ENCODE measurements at regions not wholly inside any gene's neighbourhood (a gene's known extent, or its start where the extent isn't known, plus 50 kb on each side); places are given as distances from the start of the nearest gene placed in this dataset.

DNA sequence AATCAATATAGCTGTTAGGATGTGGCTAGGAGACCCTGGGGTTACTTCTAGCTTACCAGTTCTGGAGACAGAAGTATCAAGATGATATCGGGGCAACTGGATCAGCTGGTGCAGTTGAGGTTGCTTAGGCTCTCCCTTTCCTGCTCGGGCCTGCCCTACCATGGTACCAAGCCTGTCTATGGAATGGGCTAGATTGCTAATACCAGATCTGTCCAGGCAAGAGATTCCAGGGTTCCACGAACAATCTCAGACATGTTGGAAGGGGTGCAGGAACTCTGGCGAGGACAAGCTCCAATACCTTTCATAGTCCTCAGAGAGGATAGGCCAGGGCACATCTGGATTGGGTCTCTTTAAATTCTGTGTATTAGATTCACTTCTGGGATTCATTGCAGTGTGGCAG lies 53.8 kb downstream of the ADM start:
- no peak for DNase-seq

GRCh38 chr11:10359171-10359570 lies 54.3 kb downstream of the ADM start:
- DNase-seq = no peak

DNA sequence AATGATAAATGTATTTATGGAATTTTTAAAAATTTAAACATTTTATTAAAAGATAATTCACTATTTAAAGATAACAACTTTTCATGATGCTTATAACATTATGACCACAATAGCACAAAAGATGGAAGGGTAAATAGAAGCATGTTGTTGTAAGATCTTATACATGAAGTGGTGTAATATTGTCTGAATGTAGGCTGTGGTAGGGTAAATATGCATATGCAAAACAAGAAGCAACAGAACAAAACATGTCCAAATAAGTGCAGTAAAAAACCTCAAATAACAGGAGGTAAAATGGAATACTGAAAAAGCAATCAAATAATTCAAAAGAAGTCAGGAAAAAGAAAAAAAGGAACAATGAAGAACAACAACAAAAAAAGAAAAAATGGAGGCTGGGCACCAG lies 56.0 kb downstream of the ADM start:
- no peak for DNase-seq

- DNase-seq = no peak
Observed at GRCh38 chr11:10365045-10365444, 60.2 kb downstream of the ADM start.

GRCh38 chr11:10366568-10367331 lies 61.9 kb downstream of the ADM start:
- DNase-seq = peak; percentile 74

GRCh38 chr11:10371926-10372641 lies 67.2 kb downstream of the ADM start:
- DNase-seq = no peak

DNA sequence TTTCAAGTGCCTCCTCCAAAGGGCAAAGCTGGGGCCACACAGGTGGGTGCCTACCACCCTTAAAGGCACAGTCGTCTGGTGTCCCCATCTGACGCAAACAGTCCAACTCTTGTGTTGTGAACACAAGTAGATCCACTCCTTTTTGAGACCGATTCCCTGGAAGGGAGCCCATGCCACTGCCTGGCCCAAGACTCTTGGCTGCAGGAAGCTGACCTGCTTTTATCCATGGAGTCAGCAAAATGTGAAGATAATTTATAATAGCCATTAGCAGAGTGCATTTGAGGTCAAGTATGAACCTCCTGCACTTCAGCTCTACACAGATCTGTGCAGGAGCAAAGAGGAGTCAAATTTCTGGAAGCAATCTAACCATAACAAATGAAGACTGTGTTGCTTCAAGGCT lies 68.5 kb downstream of the ADM start:
- DNase-seq = no peak

DNA sequence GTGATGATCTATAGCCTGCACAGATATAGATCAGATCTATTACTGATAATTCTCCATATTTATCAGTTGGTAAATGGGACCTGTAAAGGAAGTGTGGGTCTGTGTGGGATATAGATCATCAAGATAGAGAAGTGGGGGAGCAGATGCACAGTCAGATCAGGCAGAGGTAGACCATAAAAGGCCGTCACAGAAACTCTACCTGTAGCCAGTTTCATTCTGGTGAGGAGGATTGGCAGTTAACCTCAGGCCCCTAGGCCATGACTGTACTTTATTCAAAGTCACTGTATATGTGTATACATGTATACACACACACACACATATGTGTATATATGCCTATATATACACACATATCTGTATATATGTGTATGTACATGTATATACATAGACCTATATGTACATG lies 69.1 kb downstream of the ADM start:
- DNase-seq = no peak

DNA sequence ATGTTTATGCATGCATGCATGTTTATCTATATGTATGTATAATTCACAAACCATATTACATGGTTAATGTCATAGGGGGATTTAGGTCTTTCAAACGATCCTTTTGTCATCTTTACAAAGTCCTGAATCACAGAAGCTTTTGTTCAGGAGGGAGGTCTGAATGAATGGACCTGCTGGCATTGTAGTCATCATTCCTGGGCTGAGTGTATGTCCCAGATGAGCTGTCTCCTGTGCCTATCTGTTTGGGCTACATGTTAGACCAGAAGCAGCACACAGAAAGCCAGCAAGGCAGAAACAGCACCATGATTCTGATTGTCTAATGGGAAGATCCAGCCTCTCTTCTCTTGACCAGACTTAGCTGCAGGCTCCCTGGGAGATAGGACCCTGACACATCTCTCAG lies 69.5 kb downstream of the ADM start:
- DNase-seq = no peak

- no peak for DNase-seq
Observed at GRCh38 chr11:10375280-10375971, 70.6 kb downstream of the ADM start.

DNA sequence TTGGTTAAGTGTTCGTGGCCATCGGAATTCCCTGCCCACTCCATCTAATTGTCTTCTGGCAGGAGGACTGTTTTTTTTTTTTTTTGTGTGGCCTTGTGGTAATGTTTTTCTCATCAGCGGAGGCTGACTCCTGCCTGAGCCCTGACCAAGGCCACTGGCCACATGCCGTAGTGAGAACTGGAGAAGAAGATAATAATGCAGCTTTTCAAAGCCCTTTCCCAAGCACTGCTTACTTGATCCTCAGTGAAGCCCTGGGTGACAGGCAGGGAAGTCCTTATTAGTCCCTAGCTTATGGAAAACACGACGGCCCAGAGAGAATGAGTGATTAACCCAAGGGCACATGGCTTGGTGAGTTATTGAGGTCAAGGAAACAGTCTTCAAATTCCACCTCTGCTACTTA lies 71.2 kb downstream of the ADM start:
- no peak for DNase-seq

- no peak for DNase-seq
Observed at GRCh38 chr11:10377183-10377582, 72.3 kb downstream of the ADM start.

DNA sequence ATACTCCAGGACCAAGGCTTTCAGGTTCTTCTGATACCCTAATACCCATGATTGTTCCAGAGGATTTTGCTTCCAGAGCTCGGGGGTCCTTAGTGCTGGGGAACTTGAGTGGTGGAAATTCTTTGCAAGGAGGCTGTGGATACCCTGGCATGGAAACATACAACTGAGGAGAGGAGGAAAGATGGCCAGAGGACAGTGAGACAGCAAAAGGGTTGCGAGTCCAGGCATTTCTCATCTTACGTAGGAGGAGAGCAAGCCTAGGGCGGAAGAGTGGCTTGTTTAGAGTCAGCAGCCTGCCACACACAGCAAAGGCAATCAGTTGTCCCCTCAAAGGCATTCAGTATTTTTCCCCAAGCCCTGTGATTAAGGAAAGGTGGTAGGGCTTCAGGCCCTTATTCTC lies 73.5 kb downstream of the ADM start:
- no peak for DNase-seq

DNA sequence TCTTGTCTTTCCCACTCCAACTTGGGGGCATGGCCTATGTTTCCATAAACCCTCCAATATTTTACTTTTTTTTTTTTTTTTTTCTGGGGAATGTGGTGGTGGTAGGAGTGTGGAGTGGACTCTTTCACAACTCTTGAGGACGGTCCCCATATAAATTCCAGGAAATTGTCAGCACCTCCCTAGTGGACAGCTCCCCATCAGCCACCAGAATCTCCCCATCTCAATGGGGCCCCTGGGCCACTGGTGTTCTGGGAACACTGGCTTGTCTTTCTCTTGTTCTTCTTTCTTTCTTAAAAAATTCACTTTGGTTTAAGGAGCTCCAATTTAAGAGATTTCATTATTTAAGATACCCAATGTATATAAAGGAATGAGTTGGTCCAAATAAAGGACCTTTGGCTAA lies 74.1 kb downstream of the ADM start:
- no peak for DNase-seq

DNA sequence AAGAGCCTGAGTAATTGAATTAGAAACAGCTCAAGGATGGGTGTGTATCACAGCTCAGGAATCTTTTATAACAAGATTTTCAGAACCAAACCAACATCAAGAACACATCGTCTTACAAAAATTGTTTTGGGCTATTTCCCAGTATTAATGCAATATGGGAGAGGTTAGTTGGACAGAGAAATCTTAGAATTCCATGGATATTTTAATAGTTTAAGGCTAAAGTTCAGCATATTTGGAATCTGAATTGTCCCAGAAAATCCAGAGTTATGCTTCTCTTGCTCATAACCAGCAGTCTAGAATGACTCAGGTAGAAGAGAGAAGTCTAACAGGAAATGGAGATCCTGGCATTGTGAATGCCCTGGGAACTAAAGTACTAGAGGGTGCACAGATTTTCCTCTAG lies 74.6 kb downstream of the ADM start:
- DNase-seq = no peak

DNA sequence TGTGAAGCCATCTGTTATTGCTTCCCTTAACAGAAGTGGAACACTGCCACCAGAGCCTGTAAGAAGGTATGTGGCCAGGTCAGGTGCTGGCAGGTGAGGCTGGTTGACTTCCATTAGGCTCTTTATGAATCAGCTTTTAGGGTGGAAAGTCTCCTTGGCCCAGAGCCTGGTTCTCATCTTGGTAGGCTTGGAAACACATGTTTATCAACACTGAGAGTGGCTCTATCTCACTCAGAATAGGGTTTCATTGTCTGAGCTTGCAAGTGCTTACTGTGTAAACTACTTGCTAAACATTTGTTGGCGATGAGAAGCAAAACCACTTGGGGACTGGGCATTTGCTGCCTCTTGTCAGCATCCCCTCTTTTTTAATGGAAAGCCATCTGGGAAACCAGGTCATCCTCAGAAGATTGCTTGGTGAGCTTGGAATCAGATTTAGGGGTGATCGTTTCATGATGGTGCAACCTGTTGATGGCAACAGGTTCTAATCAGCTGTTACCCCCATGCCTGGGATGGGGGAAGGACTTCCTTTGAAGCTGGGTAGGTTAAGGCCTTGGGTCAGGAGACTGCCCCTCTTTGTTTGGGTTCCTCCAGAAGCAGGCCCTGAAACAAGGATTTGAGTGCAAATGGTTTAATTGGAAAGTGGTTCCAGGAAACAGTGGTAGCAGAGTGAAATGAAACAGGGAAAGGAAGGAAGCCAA lies 75.0 kb upstream of the AMPD3 start:
- no peak for DNase-seq

DNA sequence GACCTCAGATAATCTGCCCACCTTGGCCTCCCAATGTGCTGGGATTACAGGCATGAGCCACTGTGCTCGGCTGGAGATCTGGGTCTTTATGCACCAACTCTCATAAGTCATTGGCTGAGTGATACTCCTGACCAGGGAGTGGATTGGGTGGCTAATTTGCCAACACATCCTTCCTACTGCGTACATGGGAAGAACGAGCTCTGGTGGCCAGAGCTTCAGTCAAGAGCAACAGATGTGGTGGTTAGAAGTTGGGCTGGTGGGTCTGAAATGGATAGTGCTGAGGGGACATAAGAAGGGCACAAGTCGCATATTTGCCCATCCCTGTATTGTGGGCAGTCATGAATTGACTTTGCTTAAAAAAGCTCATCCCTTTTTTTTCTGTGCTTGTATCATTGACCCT lies 74.1 kb upstream of the AMPD3 start:
- DNase-seq = no peak

- DNase-seq = no peak
Observed at GRCh38 chr11:10381736-10382135, 73.3 kb upstream of the AMPD3 start.

DNA sequence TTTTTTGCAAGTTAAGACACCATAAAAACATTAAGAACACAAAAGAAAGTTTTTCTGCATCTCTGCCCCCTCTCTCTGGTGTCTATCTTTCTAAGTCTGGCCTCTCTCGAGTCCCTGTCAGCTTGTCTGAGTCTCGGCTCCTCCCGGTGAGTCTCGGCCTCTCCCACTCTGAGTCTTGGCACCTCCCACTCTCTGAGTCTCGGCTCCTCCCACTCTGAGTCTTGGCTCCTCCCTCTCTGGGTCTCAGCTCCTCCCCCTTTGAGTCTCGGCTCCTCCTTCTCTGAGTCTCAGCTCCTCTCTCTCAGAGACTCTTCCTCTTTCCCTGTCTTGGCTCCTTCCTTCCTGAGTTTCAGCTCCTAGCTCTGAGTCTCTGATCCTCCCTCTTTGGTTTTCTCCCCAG lies 72.5 kb upstream of the AMPD3 start:
- no peak for DNase-seq

DNA sequence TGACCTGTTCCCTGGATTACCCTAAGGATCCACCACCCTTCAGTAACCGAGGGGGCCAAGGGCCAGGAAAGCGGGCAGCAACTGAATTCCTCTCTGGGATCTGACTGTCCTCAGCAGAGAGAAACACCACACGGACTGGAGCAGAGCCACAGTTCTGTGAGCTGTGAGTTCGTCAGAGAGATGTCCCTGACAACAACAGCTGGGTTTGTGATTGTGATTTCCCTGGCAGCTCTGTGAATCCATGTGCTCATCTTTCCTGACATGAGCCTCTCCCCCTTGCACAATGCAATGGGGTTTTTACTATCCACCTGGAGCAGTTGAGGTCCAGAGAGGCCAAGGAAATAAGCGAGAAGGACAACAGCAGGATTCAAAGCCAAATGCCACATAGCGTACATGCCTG lies 69.4 kb upstream of the AMPD3 start:
- DNase-seq = no peak

GRCh38 chr11:10386361-10386760 lies 68.7 kb upstream of the AMPD3 start:
- no peak for DNase-seq

DNA sequence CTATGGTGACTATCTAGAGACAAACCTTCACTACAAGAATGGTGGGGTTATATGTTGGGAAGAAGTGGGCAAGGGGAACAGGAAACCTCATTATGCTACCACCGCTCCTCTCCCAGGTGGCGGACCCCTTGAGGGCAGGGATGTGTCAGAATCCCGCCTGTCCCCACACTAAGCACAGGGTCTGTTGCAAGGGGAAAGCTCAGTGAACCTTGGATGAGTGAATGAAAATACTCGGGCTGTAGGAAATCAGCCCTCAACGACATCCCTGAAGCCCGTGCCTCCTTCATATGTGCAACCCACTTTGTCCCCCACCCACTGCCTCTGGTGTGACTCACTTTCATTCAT lies 68.2 kb upstream of the AMPD3 start:
- no peak for DNase-seq

DNA sequence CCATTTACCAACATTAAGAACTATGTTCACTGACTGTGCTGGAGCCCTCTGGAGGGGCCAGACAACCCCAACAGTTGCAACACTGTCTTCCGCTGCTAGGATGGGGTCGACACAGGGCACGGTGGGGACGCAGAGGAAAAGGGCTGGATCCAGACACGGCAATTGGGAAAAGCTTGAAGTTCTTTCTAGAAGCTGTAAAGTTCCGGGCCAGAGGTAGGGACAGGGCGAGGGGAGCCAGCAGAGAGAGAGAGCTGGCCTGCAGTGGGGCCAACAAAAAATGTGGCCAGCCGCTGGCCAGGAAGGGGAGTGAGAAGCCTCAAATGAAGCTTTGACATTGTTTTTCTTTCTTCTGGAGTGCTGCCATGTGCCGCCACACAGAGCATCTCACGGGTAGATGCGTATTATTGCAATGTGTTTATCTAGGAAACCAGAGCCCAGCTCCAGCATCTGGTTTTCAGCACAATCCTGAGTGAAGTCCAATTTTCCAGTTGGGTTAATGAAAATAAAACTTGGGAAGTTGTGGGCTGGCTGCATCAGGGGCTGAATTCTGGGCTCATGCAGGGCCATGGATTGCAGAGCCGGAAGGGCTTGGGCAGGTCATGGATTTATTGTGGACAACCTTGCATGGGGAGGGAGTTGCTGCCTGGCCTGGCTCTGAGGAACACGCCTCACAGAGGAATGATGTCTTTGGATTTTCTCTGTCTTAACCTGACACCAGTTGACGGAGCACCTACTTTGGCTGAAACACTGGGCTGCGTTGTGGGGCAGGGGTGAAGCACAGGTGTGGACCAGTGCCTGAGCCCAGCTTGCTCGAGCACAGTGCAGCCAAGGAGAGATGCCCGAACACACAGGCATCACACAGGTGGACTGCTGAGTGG lies 67.6 kb upstream of the AMPD3 start:
- DNase-seq = no peak
